Epithelial cell of proximal tubule (primary cell): ENCODE measurements at regions not wholly inside any gene's neighbourhood (a gene's known extent, or its start where the extent isn't known, plus 50 kb on each side); places are given as distances from the start of the nearest gene placed in this dataset.

Experiments used
- DNase-seq: peaks from one replicate; pipeline ENCODE4 v3.0.0-alpha.2; 2011; ENCODE audit warnings: low read depth
- H3K4me3 ChIP-seq: 2 replicates; pipeline ENCODE4 v1.5.1; 2011; ENCODE audit warnings: low read depth, mild to moderate bottlenecking, low read length
- TF ChIP-seq, protein P1 (sequence below): conservative IDR thresholded peaks from 2 replicates; pipeline ENCODE4 v1.5.1; 2012; ENCODE audit warnings: low read depth, mild to moderate bottlenecking, low read length

DNA sequence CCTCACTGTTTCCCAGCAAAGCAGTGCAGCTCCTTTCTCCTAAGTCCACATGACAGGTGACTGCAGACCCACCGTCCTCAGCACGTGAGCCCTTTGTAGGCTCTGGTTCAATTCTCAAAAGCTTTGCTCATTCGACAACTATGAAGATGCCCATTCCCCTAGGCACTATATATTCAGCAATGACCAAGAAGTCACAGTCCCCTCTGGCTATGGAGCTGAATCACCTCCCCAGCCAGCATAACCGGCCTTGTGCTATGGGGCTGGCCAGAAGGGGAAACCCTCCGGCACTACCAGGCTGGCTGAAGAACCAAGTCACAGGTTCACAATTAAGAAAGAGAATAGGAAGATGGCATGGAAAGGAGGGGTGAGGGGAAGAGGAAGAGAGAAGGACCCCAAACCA is 139.7 kb downstream of the WSCD1 start:
- DNase-seq, result no peak
- TF ChIP-seq, protein P1, sequence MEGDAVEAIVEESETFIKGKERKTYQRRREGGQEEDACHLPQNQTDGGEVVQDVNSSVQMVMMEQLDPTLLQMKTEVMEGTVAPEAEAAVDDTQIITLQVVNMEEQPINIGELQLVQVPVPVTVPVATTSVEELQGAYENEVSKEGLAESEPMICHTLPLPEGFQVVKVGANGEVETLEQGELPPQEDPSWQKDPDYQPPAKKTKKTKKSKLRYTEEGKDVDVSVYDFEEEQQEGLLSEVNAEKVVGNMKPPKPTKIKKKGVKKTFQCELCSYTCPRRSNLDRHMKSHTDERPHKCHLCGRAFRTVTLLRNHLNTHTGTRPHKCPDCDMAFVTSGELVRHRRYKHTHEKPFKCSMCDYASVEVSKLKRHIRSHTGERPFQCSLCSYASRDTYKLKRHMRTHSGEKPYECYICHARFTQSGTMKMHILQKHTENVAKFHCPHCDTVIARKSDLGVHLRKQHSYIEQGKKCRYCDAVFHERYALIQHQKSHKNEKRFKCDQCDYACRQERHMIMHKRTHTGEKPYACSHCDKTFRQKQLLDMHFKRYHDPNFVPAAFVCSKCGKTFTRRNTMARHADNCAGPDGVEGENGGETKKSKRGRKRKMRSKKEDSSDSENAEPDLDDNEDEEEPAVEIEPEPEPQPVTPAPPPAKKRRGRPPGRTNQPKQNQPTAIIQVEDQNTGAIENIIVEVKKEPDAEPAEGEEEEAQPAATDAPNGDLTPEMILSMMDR, result no peak
- H3K4me3 ChIP-seq, result no peak overlapping the region

DNA sequence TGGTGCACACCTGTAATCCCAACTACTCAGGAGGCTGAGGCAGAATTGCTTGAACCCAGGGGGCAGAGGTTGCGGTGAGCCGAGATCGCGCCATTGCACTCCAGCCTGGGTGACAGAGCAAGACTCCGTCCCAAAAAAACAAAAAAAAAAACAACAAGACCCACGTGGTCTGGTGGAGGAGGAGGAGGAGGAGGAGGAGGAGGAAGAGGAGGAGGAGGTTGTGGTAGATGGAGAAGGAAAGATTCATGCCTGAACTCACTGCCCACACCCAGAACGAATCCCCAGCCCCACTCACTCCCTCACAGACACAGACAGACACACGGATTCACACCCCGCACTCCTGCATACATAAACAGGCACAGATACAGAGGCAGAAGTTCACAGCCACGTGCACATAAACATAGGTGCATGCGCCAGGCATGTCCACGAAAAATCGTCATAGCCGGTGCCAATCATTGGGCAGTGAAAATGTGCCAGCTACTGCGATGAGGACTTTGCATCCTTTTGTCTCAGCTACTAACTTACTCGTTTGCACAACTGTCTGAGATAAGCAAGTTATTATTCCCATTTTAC is 138.5 kb downstream of the WSCD1 start:
- TF ChIP-seq, protein P1, result no peak
- DNase-seq, result no peak
- no peak overlapping the region for H3K4me3 ChIP-seq

DNA sequence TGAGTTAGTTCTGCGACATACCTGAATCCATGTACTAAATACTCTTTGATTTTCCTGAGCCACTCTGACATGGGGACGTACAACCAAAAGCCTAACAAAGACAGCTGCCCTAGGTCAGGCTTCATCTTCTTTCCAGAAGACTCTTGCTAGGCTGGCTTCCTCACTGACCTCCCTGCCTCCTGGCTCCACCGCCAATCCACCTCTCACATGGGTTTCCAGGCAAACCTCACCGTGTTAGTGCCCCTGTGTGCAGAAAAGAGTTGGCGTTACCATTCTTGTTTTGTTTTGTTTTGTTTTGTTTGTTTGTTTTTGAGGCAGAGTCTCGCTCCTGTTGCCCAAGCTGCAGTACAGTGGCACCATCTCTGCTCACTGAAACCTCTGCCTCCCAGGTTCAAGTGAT is 135.3 kb downstream of the WSCD1 start:
- DNase-seq, result no peak
- TF ChIP-seq, protein P1, result no peak
- no peak overlapping the region for H3K4me3 ChIP-seq

DNA sequence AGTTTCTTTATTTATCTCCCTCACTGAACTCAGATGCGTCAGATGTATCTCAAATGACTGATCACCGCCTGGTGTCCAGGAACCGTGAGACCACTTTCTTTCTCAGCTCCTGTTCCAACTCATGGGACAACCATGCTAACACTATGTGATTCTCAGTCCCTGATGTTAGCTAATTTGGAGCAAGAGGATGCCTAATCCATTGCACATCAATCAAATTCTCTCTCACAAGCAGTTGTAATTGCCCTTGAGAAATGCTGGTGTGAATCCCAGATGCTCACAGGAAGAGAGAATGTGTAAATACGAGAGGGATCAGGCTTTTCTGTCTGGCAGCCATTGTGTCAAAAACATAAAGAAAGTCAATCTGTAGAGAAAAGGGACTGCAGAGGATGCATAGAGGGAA is 134.9 kb downstream of the WSCD1 start:
- TF ChIP-seq, protein P1, result no peak
- H3K4me3 ChIP-seq, result no peak overlapping the region
- DNase-seq, result no peak

DNA sequence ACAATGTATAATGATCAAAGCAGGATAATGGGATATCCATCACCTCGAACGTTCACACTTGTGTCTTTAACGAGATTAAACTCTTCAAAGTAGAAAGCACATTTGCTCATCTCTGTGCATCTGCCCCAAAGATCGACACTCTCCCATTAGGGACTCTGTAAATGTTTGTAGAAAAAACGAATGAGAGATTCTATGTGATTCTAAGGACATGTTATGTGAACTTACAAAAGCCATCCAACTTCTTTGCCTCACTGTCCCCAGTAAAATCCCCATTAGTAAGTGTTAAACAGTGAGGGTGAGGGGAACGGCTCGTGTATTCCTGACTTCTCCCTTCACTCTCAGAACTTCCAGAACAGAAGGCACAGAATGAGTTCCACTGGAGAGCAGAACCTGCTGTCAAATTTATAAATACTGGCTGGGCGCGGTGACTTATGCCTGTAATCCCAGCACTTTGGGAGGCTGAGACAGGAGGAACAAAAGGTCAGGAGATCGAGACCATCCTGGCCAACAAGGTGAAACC is 134.1 kb downstream of the WSCD1 start:
- H3K4me3 ChIP-seq, result no peak overlapping the region
- TF ChIP-seq, protein P1, result no peak
- DNase-seq, result no peak

DNA sequence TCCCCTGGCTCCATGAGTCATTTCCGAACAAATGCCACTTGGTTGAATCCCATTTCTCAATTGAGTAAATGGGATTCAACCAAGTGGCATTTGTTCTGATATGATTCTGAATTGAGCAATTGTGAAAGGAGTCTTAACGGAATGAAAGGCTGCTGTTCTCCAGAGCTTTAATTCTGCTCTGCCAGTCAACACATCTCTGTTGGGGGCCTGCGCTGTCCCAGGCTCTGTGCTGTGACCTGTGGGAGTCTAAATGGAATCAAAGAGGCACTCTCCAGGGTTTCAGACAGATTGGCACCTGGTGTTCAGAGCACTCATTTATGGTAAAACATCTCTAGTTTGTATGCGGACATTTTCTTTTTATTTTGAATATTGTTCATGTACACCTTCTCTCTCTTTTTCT is 126.2 kb downstream of the WSCD1 start:
- no peak overlapping the region for H3K4me3 ChIP-seq
- no peak for DNase-seq
- TF ChIP-seq, protein P1, result no peak

DNA sequence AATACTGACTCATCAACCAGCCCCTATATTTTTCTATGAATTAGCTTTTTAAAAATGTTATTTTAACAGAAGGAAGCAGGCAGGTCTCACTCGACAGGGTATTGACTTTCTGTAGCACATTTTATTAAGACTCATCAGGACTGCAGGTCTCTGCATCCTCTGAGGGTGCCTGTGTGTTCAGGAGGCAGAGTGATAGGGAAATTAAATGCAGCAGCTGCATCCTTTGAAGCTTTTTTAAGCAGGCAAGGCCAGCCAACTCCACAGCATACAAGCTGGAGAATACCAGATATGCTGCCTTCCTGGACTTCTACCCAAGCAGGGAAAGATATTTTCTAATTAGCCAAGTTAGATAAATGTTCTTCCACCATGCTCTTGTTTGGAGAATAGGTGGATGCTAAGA is 124.9 kb downstream of the WSCD1 start:
- TF ChIP-seq, protein P1, result no peak
- DNase-seq, result no peak

More for the DNA sequence above, 124.9 kb downstream of the WSCD1 start:
- H3K4me3 ChIP-seq, result no peak overlapping the region
